ENCODE measurements at regions not wholly inside any gene's neighbourhood (a gene's known extent, or its start where the extent isn't known, plus 50 kb on each side); places are given as distances from the start of the nearest gene placed in this dataset.

DNA sequence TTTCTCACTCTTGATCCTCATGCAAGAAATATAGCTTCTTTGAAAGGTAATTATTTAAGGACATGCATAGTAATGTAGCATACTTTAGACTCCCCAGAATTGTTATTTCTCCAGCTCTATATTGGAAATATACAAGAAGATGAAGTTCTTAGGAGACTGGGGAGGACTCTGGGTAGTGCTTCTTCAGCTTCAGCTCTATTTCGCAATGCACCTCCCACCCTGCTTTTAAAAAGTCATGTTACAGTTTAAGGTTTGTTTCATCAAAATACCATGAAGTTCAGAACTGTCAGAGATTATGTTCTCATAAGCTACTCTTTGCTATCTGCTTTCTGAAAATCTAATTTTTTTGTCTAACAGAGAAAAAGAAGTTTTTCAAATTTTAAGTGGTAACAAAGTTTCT lies 586.2 kb upstream of the ADGRL4 start:
- Histone ChIP-seq H3K36me3 (ENCODE audit: insufficient read depth, low read length) (no peaks in the 10 kb centered on the region), H2AFZ (ENCODE audit: low read depth, low read length) (no peak overlapping the region), H3K4me2 (ENCODE audit: low read length) (no peak overlapping the region), H3K27me3 (ENCODE audit: insufficient read depth, low read depth, low read length) (no peaks in the 10 kb centered on the region), H3K27ac (ENCODE audit: low read length) (no peak overlapping the region), H3K9me3 (ENCODE audit: low read length) (no peaks in the 10 kb centered on the region), H3K4me3 (ENCODE audit: low read length) (no peak overlapping the region), H3K79me2 (replicated peaks; ENCODE audit: insufficient read depth, low read length) (no peaks in the 10 kb centered on the region), H4K20me1 (ENCODE audit: insufficient read depth) (no peaks in the 10 kb centered on the region), H3K9me2 (ENCODE audit: insufficient read depth, low read length) (no peaks in the 10 kb centered on the region), H3F3A (ENCODE audit: insufficient read depth, low read length, poor library complexity, severe bottlenecking) (no peaks in the 10 kb centered on the region), H3K9ac (ENCODE audit: low read length) (no peak overlapping the region)
- TF ChIP-seq SMC3 (conservative IDR thresholded peaks at IDR 0.05; ENCODE audit: poor library complexity) = no peak
- TF ChIP-seq EZH2 (IDR thresholded peaks at IDR 0.05; ENCODE audit: borderline replicate concordance, insufficient read depth, low read length, poor library complexity, severe bottlenecking) = no peak
- no peak for TF ChIP-seq CTCF (IDR thresholded peaks at IDR 0.05; ENCODE audit: poor library complexity, severe bottlenecking)
- TF ChIP-seq RAD21 (conservative IDR thresholded peaks at IDR 0.05) = no peak
- TF ChIP-seq TAF1 (IDR thresholded peaks at IDR 0.05; ENCODE audit: low read depth) = no peak
- no peak for TF ChIP-seq MXI1 (conservative IDR thresholded peaks at IDR 0.05; ENCODE audit: poor library complexity, severe bottlenecking)
- TF ChIP-seq POLR2AphosphoS5 (IDR thresholded peaks at IDR 0.05) = no peak
- no peak for TF ChIP-seq EP300 (conservative IDR thresholded peaks at IDR 0.05; ENCODE audit: poor library complexity, severe bottlenecking)

DNA sequence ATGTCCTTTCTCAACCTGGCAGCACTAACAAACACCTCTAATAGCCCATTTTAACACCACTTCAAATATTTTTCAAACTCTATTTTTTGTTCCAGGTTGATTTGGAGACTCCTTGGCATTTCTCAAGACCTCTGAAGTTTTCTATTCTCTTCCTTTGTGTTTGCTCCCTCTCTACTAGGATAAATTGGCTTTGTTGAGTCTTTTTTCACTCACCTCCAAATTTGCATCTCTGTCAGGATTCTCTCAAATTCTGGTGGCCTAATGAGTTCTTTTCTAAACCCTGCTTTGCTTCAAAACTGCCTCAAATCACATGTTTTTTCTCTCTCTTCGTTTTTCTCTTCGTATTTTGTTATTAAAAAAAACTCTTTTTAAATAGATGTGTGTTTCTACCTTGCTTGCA lies 582.2 kb upstream of the ADGRL4 start:
- no peak overlapping the region for H3K9ac ChIP-seq (ENCODE audit: low read length)
- no peaks in the 10 kb centered on the region for H3K79me2 ChIP-seq (replicated peaks; ENCODE audit: insufficient read depth, low read length)
- H2AFZ ChIP-seq (ENCODE audit: low read depth, low read length) = no peak overlapping the region
- no peak for TF ChIP-seq EP300 (conservative IDR thresholded peaks at IDR 0.05; ENCODE audit: poor library complexity, severe bottlenecking)
- no peak for TF ChIP-seq MXI1 (conservative IDR thresholded peaks at IDR 0.05; ENCODE audit: poor library complexity, severe bottlenecking)
- TF ChIP-seq SMC3 (conservative IDR thresholded peaks at IDR 0.05; ENCODE audit: poor library complexity) = no peak
- TF ChIP-seq TAF1 (IDR thresholded peaks at IDR 0.05; ENCODE audit: low read depth) = no peak
- TF ChIP-seq REST (IDR thresholded peaks at IDR 0.05; ENCODE audit: borderline replicate concordance) = no peak
- TF ChIP-seq EZH2 (IDR thresholded peaks at IDR 0.05; ENCODE audit: borderline replicate concordance, insufficient read depth, low read length, poor library complexity, severe bottlenecking) = no peak
- no peak for TF ChIP-seq CTCF (IDR thresholded peaks at IDR 0.05; ENCODE audit: poor library complexity, severe bottlenecking)
- no peak for TF ChIP-seq POLR2AphosphoS5 (IDR thresholded peaks at IDR 0.05)
- TF ChIP-seq RAD21 (conservative IDR thresholded peaks at IDR 0.05) = no peak
- no peaks in the 10 kb centered on the region for H3K9me3 ChIP-seq (ENCODE audit: low read length)
- no peaks in the 10 kb centered on the region for H3K36me3 ChIP-seq (ENCODE audit: insufficient read depth, low read length)
- no peaks in the 10 kb centered on the region for H3K9me2 ChIP-seq (ENCODE audit: insufficient read depth, low read length)
- H3K27ac ChIP-seq (ENCODE audit: low read length) = no peak overlapping the region
- H3K27me3 ChIP-seq (ENCODE audit: insufficient read depth, low read depth, low read length) = no peaks in the 10 kb centered on the region
- no peaks in the 10 kb centered on the region for H3F3A ChIP-seq (ENCODE audit: insufficient read depth, low read length, poor library complexity, severe bottlenecking)
- H3K4me2 ChIP-seq (ENCODE audit: low read length) = no peak overlapping the region
- H3K4me3 ChIP-seq (ENCODE audit: low read length) = no peak overlapping the region
- no peaks in the 10 kb centered on the region for H4K20me1 ChIP-seq (ENCODE audit: insufficient read depth)

All from neural cell (in vitro differentiated cells).